ENCODE measurements at regions not wholly inside any gene's neighbourhood (a gene's known extent, or its start where the extent isn't known, plus 50 kb on each side); places are given as distances from the start of the nearest gene placed in this dataset.

GRCh38 chr12:58521796-58522195 is 398.5 kb downstream of the LRIG3 start:
- TF ChIP-seq CTCF (IDR thresholded peaks at IDR 0.05), result no peak
- no peak for TF ChIP-seq POLR2A (IDR thresholded peaks at IDR 0.05)
- no peak for TF ChIP-seq POLR2AphosphoS5 (IDR thresholded peaks at IDR 0.05)
- no peak for TF ChIP-seq EP300 (IDR thresholded peaks at IDR 0.05)

Data from gastroesophageal sphincter (tissue), 3 donors.